ENCODE measurements at regions not wholly inside any gene's neighbourhood (a gene's known extent, or its start where the extent isn't known, plus 50 kb on each side); places are given as distances from the start of the nearest gene placed in this dataset.

- no peak overlapping the region for H3K27ac ChIP-seq (ENCODE audit: insufficient read length, low read depth, low read length)
- no peak overlapping the region for H3K18ac ChIP-seq (ENCODE audit: insufficient read length, low read depth, low read length)
- H4K20me1 ChIP-seq (ENCODE audit: control insufficient read depth, insufficient read depth, insufficient read length) = no peaks in the 10 kb centered on the region
- H3K9me3 ChIP-seq (ENCODE audit: control insufficient read depth, low read depth, low read length) = no peaks in the 10 kb centered on the region
- no peak overlapping the region for H3T11ph ChIP-seq (ENCODE audit: low read length)
- H3K79me2 ChIP-seq (ENCODE audit: insufficient read depth, low read length) = no peaks in the 10 kb centered on the region
- no peak overlapping the region for H2BK12ac ChIP-seq (ENCODE audit: insufficient read length, low read depth, low read length)
- no peak overlapping the region for H3K14ac ChIP-seq (ENCODE audit: insufficient read depth, low read length)
- Mint-ChIP-seq H3K27me3 (ENCODE audit: low read depth) (peaks cover 11% of the 10 kb centered on the region), H3K4me3 (no peak overlapping the region), H3K9me3 (peaks cover 65% of the 10 kb centered on the region in 2 experiments), H3K4me1 (peaks cover 14 to 22% of the 10 kb centered on the region in 2 experiments), H3K27ac (no peak overlapping the region; a peak in 1 of 7 replicates), H3K36me3 (ENCODE audit: insufficient read depth in 1 of 3, low read depth in 3 of 3) (peaks cover 4 to 10% (median 5%) of the 10 kb centered on the region in 3 experiments; a peak in 5 of 7 replicates)
- peaks cover 2% of the 10 kb centered on the region for H3K4me1 ChIP-seq (ENCODE audit: insufficient read depth, low read length)
- no peak overlapping the region for H2BK20ac ChIP-seq (ENCODE audit: low read depth, low read length, poor library complexity, severe bottlenecking)
- WGBS (ENCODE audit: extremely low coverage, insufficient read length, low lambda C conversion rate) = no CpG with 5 or more reads among the region's 18 CpGs
- H3K4ac ChIP-seq (ENCODE audit: low read depth, low read length) = no peak overlapping the region
- no peak for TF ChIP-seq CTCF (conservative IDR thresholded peaks at IDR 0.05)
- DNase-seq = no peak
- H2BK15ac ChIP-seq (ENCODE audit: low read depth, low read length) = no peak overlapping the region
- H4K5ac ChIP-seq (ENCODE audit: insufficient read length, low read depth, low read length) = no peak overlapping the region
- no peak overlapping the region for H3K56ac ChIP-seq (ENCODE audit: insufficient read length, low read depth, low read length)
- no peak overlapping the region for H2AK5ac ChIP-seq (ENCODE audit: insufficient read length, low read length)
- H3K27me3 ChIP-seq (ENCODE audit: insufficient read depth, low read length) = no peaks in the 10 kb centered on the region
- no peak overlapping the region for H3K23ac ChIP-seq (ENCODE audit: insufficient read length, low read depth, low read length)
- H3K79me1 ChIP-seq (ENCODE audit: insufficient read depth, low read depth, low read length, poor library complexity, severe bottlenecking) = no peaks in the 10 kb centered on the region
- no peak overlapping the region for H4K8ac ChIP-seq (replicated peaks; ENCODE audit: insufficient read length, low read depth, low read length)
- H2AFZ ChIP-seq (ENCODE audit: low read length) = no peak overlapping the region
- no peak overlapping the region for H4K91ac ChIP-seq (ENCODE audit: insufficient read length, low read depth, low read length)
- no peaks in the 10 kb centered on the region for H3K23me2 ChIP-seq (ENCODE audit: insufficient read length, low read depth, low read length, poor library complexity, severe bottlenecking)
- H2BK120ac ChIP-seq (ENCODE audit: low read depth, low read length, poor library complexity, severe bottlenecking) = no peak overlapping the region
- no peak overlapping the region for H3K4me2 ChIP-seq (ENCODE audit: insufficient read depth, insufficient read length, low read length)
- H3K9ac ChIP-seq (ENCODE audit: extremely low read depth, insufficient read length, low read length) = no peak overlapping the region
- no peak overlapping the region for H2BK5ac ChIP-seq (ENCODE audit: insufficient read length, low read length)
These were observed 341.5 kb downstream of the BCOR start for GRCh38 chrX:39756086-39756883.

Measured in H9 (cell line).